ENCODE measurements at regions not wholly inside any gene's neighbourhood (a gene's known extent, or its start where the extent isn't known, plus 50 kb on each side); places are given as distances from the start of the nearest gene placed in this dataset.
A peak's percentile ranks its signal among the peaks of the same experiment; 100 is the strongest.
"Not testable (repeated sequence)": the region's sequence is repeated elsewhere in the genome, so short reads cannot be mapped to it uniquely, and the experiment has no call there.

DNA sequence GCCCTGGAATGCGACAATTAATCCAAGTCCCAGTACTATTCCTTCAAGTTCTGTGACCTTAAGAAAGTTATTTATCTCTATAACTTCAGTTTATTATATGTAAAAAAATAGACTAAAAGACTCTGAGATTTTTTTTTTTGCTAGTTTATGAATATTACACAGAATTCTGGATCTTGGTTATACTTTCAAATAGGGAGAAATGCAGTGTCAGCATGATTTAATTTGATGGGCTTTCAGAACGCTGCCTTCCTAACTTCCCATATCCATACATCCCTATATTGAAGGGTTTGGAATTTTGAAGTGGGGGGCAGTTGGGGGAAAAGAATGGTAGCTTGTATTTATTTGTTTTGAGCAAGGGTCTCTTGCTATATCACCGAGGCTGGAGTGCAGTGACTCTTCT, 98.4 kb upstream of the MEGF10 start:
- DNase-seq (ENCODE audit: low read depth, low spot score): no peak
- in situ Hi-C loops (cut with HindIII; ENCODE audit: low sequenced_read_pairs): no loop called here
- H3K4me3 ChIP-seq (ENCODE audit: low read depth, low read length): no peak overlapping the region
- TF ChIP-seq CTCF (IDR thresholded peaks at IDR 0.05; ENCODE audit: low read depth, low read length): no peak

DNA sequence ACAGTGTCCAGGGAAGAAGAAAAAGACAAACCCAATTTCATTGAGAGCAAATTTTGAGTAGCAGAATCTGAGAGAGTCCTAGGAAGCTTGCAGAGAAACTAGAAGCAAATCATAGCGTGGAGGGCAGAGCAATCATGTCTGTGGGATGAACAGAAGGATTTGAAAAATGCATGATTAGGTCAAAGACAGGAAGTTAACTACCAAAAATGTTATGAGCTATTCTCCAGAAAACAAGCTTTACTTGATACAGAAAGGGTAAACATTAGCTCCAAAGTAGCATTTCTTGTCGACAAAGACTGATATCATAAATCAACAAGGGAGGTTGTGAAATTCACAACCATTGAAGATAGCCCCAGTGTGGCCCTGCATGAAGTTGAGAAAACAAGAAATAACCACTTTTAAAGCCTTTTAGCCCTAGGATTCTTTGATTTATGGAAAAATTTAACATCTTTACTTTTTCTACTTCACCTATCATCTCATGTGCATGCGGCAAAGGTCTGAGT, 97.7 kb upstream of the MEGF10 start:
- in situ Hi-C loops (cut with HindIII; ENCODE audit: low sequenced_read_pairs): no loop called here
- DNase-seq (ENCODE audit: low read depth, low spot score): no peak
- no peak for TF ChIP-seq CTCF (IDR thresholded peaks at IDR 0.05; ENCODE audit: low read depth, low read length)
- H3K4me3 ChIP-seq (ENCODE audit: low read depth, low read length): no peak overlapping the region

GRCh38 chr5:127196042-127196441, 94.6 kb upstream of the MEGF10 start:
- H3K4me3 ChIP-seq (ENCODE audit: low read depth, low read length): no peak overlapping the region
- no peak for DNase-seq (ENCODE audit: low read depth, low spot score)
- in situ Hi-C loops (cut with HindIII; ENCODE audit: low sequenced_read_pairs): no loop called here
- TF ChIP-seq CTCF (IDR thresholded peaks at IDR 0.05; ENCODE audit: low read depth, low read length): no peak

- in situ Hi-C loops (cut with HindIII; ENCODE audit: low sequenced_read_pairs); H3K4me3 ChIP-seq (ENCODE audit: low read depth, low read length); DNase-seq (ENCODE audit: low read depth, low spot score): not testable (repeated sequence)
- peak; percentile 4 for TF ChIP-seq CTCF (IDR thresholded peaks at IDR 0.05; ENCODE audit: low read depth, low read length)
Observed at GRCh38 chr5:127197402-127198167, 93.0 kb upstream of the MEGF10 start.

GRCh38 chr5:127202738-127203137, 87.9 kb upstream of the MEGF10 start:
- in situ Hi-C loops (cut with HindIII; ENCODE audit: low sequenced_read_pairs); H3K4me3 ChIP-seq (ENCODE audit: low read depth, low read length); DNase-seq (ENCODE audit: low read depth, low spot score): not testable (repeated sequence)

GRCh38 chr5:127203818-127204217, 86.8 kb upstream of the MEGF10 start:
- peak; percentile 80 for DNase-seq (ENCODE audit: low read depth, low spot score)

More at GRCh38 chr5:127203818-127204217, 86.8 kb upstream of the MEGF10 start:
- no peak for TF ChIP-seq CTCF (IDR thresholded peaks at IDR 0.05; ENCODE audit: low read depth, low read length)
- no peak overlapping the region for H3K4me3 ChIP-seq (ENCODE audit: low read depth, low read length)
- in situ Hi-C loops (cut with HindIII; ENCODE audit: low sequenced_read_pairs): no loop called here
